Neural progenitor cell (in vitro differentiated cells): ENCODE measurements at regions not wholly inside any gene's neighbourhood (a gene's known extent, or its start where the extent isn't known, plus 50 kb on each side); places are given as distances from the start of the nearest gene placed in this dataset.

Experiments used
- DNase-seq: peaks from one replicate; pipeline ENCODE4 v3.0.0-alpha.2; 2016; ENCODE audit warnings: low spot score
- H2AFZ ChIP-seq: fragments of 200-600 bp; sonication (generic); replicated peaks from 2 replicates; pipeline ENCODE4 v1.6.1; 2016; ENCODE audit warnings: antibody characterized with exemption
- H3F3A ChIP-seq: fragments of 200-600 bp; sonication (generic); 2 replicates; pipeline ENCODE4 v1.6.1; 2016; ENCODE audit warnings: antibody characterized with exemption, low read depth
- H3K27ac ChIP-seq: fragments of 200-600 bp; sonication (generic); 2 replicates; pipeline ENCODE4 v1.5.1; 2016; ENCODE audit warnings: mild to moderate bottlenecking
- H3K27me3 ChIP-seq: fragments of 200-600 bp; sonication (generic); 2 replicates; pipeline ENCODE4 v1.6.1; 2016; ENCODE audit warnings: mild to moderate bottlenecking, moderate library complexity
- H3K36me3 ChIP-seq: fragments of 200-600 bp; sonication (generic); 2 replicates; pipeline ENCODE4 v1.5.1; 2016
- H3K4me1 ChIP-seq: fragments of 200-600 bp; sonication (generic); 2 replicates; pipeline ENCODE4 v1.6.1; 2016; ENCODE audit warnings: mixed run types
- H3K4me2 ChIP-seq: fragments of 200-600 bp; sonication (generic); 2 replicates; pipeline ENCODE4 v1.6.1; 2016
- H3K4me3 ChIP-seq: fragments of 200-600 bp; sonication (generic); 2 replicates; pipeline ENCODE4 v1.5.1; 2016
- H3K79me2 ChIP-seq: fragments of 200-600 bp; sonication (generic); 2 replicates; pipeline ENCODE4 v1.6.1; 2016; ENCODE audit warnings: low read depth
- H3K9ac ChIP-seq: fragments of 200-600 bp; sonication (generic); 2 replicates; pipeline ENCODE4 v1.6.1; 2016
- H3K9me3 ChIP-seq: fragments of 200-600 bp; sonication (generic); 2 replicates; pipeline ENCODE4 v1.5.1; 2016; ENCODE audit warnings: low read depth
- H4K20me1 ChIP-seq: fragments of 200-600 bp; sonication (generic); 2 replicates; pipeline ENCODE4 v1.6.1; 2016; ENCODE audit warnings: low read depth
- H3K27ac Mint-ChIP-seq: 3 replicates; pipeline ENCODE4 v1.8.0; 2021; ENCODE audit warnings: mixed read lengths
- H3K27me3 Mint-ChIP-seq: 2 replicates; pipeline ENCODE4 v1.8.0; 2022; ENCODE audit warnings: low read depth, mild to moderate bottlenecking, inconsistent platforms, moderate library complexity, mixed read lengths; ENCODE audit not compliant: insufficient read depth
- H3K36me3 Mint-ChIP-seq: 3 replicates; pipeline ENCODE4 v1.8.0; 2021; ENCODE audit warnings: mixed read lengths
- H3K4me1 Mint-ChIP-seq: 3 replicates; pipeline ENCODE4 v1.8.0; 2021; ENCODE audit warnings: mixed read lengths
- H3K4me3 Mint-ChIP-seq: 3 replicates; pipeline ENCODE4 v1.8.0; 2021; ENCODE audit warnings: mild to moderate bottlenecking, moderate library complexity, mixed read lengths
- H3K9me3 Mint-ChIP-seq: 3 replicates; pipeline ENCODE4 v1.8.0; 2020; ENCODE audit warnings: mixed read lengths
- EZH2 ChIP-seq: fragments of 200-600 bp; sonication (generic); IDR thresholded peaks from 2 replicates; pipeline ENCODE4 v1.6.1; 2017; ENCODE audit warnings: antibody characterized with exemption, mild to moderate bottlenecking, moderate library complexity
- EZH2phosphoT487 ChIP-seq: fragments of 200-600 bp; sonication (generic); IDR thresholded peaks from 2 replicates; pipeline ENCODE4 v1.6.1; 2017; ENCODE audit warnings: antibody characterized with exemption
- TF ChIP-seq, protein P1 (sequence below): fragments of 200-600 bp; sonication (generic); IDR thresholded peaks from 2 replicates; pipeline ENCODE4 v1.5.1; 2017; ENCODE audit warnings: antibody characterized with exemption, mild to moderate bottlenecking

DNA sequence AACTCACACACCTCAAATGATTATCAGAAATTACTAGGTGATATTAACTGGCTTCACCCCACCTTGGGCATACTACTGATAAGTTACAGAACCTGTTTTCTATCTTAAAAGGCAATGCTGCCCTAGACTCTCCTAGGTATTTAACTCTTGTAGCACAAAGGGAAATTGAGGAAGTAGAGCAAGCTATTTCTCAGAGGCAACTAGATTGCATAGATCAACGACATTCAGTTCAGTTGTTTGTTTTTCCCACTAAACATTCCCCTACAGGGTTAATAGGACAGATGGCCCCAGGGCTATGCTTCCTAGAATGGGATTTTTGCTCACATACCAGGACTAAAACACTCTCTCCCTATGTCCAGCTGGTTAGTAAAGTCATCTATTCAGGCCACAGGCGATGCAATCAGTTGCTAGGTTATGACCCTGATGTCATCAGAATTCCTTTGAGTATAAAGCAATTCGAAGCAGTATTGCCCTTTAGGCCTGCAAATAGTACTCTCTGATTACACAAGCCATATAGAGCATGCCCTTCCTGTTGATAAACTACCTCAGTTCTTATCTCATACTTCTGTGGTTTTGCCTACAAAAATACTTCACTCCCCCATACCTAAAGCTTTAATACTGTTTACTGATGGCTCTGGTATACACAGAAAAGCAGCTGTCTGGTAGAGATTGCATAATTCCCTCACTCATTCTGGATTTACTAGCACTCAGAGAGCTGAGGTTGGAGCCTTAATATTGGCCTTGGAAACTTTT lies 67.4 kb upstream of the ASCC3 start:
- H3K9me3 ChIP-seq = no peaks in the 10 kb centered on the region
- H3K4me3 Mint-ChIP-seq = no peak overlapping the region

DNA sequence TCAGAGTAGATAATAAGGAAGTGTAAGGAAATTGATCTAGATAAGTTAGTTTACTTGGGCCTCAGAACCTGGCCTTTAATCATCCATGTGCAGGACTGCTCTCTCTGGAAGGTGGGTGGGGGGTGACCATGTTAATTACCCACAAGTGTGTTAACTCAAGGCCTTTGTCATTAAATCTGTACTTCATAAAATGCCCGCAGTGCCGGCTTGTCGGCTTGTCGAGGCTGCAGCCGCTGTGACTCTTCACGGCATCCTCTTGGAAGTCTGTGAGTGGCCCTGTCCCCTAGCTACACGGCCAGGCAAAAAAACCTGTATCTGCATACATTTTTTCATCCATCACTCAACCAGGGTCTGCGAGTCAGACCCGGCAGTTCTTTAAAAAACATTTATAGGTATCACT lies 70.9 kb upstream of the ASCC3 start:
- Histone ChIP-seq H3K27me3 (no peaks in the 10 kb centered on the region), H3K36me3 (no peaks in the 10 kb centered on the region), H3K4me3 (no peak overlapping the region), H3K9me3 (no peaks in the 10 kb centered on the region), H2AFZ (peak overlapping the region; percentile 34), H3K4me1 (no peaks in the 10 kb centered on the region), H3K79me2 (no peaks in the 10 kb centered on the region), H3K27ac (no peak overlapping the region), H3K9ac (no peak overlapping the region), H3K4me2 (no peak overlapping the region), H4K20me1 (no peaks in the 10 kb centered on the region), H3F3A (no peaks in the 10 kb centered on the region)
- Mint-ChIP-seq H3K4me1 (no peaks in the 10 kb centered on the region), H3K4me3 (no peak overlapping the region), H3K27ac (no peak overlapping the region), H3K27me3 (no peaks in the 10 kb centered on the region), H3K9me3 (peaks cover 3% of the 10 kb centered on the region), H3K36me3 (no peaks in the 10 kb centered on the region)
- TF ChIP-seq EZH2 (no peak), EZH2phosphoT487 (no peak)
- TF ChIP-seq, protein P1, sequence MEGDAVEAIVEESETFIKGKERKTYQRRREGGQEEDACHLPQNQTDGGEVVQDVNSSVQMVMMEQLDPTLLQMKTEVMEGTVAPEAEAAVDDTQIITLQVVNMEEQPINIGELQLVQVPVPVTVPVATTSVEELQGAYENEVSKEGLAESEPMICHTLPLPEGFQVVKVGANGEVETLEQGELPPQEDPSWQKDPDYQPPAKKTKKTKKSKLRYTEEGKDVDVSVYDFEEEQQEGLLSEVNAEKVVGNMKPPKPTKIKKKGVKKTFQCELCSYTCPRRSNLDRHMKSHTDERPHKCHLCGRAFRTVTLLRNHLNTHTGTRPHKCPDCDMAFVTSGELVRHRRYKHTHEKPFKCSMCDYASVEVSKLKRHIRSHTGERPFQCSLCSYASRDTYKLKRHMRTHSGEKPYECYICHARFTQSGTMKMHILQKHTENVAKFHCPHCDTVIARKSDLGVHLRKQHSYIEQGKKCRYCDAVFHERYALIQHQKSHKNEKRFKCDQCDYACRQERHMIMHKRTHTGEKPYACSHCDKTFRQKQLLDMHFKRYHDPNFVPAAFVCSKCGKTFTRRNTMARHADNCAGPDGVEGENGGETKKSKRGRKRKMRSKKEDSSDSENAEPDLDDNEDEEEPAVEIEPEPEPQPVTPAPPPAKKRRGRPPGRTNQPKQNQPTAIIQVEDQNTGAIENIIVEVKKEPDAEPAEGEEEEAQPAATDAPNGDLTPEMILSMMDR = no peak
- DNase-seq = no peak

More for the DNA sequence above, 67.4 kb upstream of the ASCC3 start:
- no peak overlapping the region for H3K4me3 ChIP-seq
- no peaks in the 10 kb centered on the region for H3K4me1 ChIP-seq
- H3K27ac ChIP-seq = no peak overlapping the region
- H2AFZ ChIP-seq = no peak overlapping the region
- no peaks in the 10 kb centered on the region for H3K4me1 Mint-ChIP-seq
- H3K27me3 Mint-ChIP-seq = no peaks in the 10 kb centered on the region
- H3K36me3 Mint-ChIP-seq = no peaks in the 10 kb centered on the region
- H3K27me3 ChIP-seq = no peaks in the 10 kb centered on the region
- H3K27ac Mint-ChIP-seq = no peak overlapping the region
- no peak for DNase-seq
- no peaks in the 10 kb centered on the region for H4K20me1 ChIP-seq
- H3K36me3 ChIP-seq = no peaks in the 10 kb centered on the region
- no peaks in the 10 kb centered on the region for H3K79me2 ChIP-seq
- TF ChIP-seq, protein P1 = no peak
- TF ChIP-seq EZH2 (no peak), EZH2phosphoT487 (no peak)
- H3K4me2 ChIP-seq = no peak overlapping the region
- H3K9ac ChIP-seq = no peak overlapping the region
- H3K9me3 Mint-ChIP-seq = peaks cover 3% of the 10 kb centered on the region
- no peaks in the 10 kb centered on the region for H3F3A ChIP-seq

DNA sequence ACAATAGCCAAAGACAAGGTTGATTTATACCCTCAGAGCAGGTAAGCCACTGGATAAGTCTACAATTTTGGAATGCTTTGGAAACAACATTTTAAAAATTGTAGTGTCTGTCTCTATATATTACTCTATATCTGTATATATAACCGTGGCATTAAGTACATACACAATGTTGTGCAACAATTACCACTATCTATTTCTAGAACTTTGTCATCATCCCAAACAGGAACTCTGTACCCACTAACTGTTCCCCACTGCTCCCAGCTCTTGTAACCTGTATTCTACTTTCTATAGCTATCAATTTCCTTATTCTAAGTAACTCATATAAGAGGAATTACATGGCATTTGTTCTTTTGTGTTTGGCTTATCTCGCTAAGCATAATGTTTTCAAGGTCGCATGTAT lies 78.2 kb upstream of the ASCC3 start:
- H3K27me3 Mint-ChIP-seq = no peaks in the 10 kb centered on the region

More for the DNA sequence above, 78.2 kb upstream of the ASCC3 start:
- Histone ChIP-seq H3K4me3 (no peak overlapping the region), H4K20me1 (no peaks in the 10 kb centered on the region), H3K9ac (no peak overlapping the region), H3K4me1 (no peaks in the 10 kb centered on the region), H3K79me2 (no peaks in the 10 kb centered on the region), H3K4me2 (no peak overlapping the region), H3F3A (no peaks in the 10 kb centered on the region), H3K9me3 (no peaks in the 10 kb centered on the region), H3K36me3 (no peaks in the 10 kb centered on the region), H3K27me3 (no peaks in the 10 kb centered on the region), H3K27ac (no peak overlapping the region), H2AFZ (no peak overlapping the region)
- no peaks in the 10 kb centered on the region for H3K36me3 Mint-ChIP-seq
- DNase-seq = no peak
- H3K4me1 Mint-ChIP-seq = no peaks in the 10 kb centered on the region
- no peak overlapping the region for H3K4me3 Mint-ChIP-seq
- H3K9me3 Mint-ChIP-seq = no peaks in the 10 kb centered on the region
- no peak for TF ChIP-seq EZH2phosphoT487
- TF ChIP-seq, protein P1 = no peak
- TF ChIP-seq EZH2 = no peak
- H3K27ac Mint-ChIP-seq = no peak overlapping the region
